Liver (tissue), 3 donors: ENCODE measurements at regions not wholly inside any gene's neighbourhood (a gene's known extent, or its start where the extent isn't known, plus 50 kb on each side); places are given as distances from the start of the nearest gene placed in this dataset.

ENCODE experiments used
- GABPA ChIP-seq, 2 donors: IDR thresholded peaks in 1 of 2; conservative IDR thresholded peaks in 1 of 2; 2 replicates each; pipeline ENCODE4 v1.6.1; 2016; ENCODE audit warnings: antibody characterized with exemption in 2 of 2, mild to moderate bottlenecking in 1 of 2, moderate library complexity in 1 of 2
- RAD21 ChIP-seq, 2 donors: IDR thresholded peaks; 2 replicates each; pipeline ENCODE4 v1.6.1; 2016; ENCODE audit warnings: antibody characterized with exemption in 2 of 2, mild to moderate bottlenecking in 2 of 2
- TF ChIP-seq, protein P1 (sequence below): fragments of 150-350 bp; IDR thresholded peaks from 2 replicates; pipeline ENCODE4 v1.5.1; 2017; ENCODE audit warnings: improper control_type of control experiment, low read depth, low read length; ENCODE audit not compliant: missing input control
- TF ChIP-seq, protein P2 (sequence below): IDR thresholded peaks from 2 replicates; pipeline ENCODE4 v1.6.1; 2016; ENCODE audit warnings: antibody characterized with exemption
- donor health status: healthy.
- donor health status: healthy.

DNA sequence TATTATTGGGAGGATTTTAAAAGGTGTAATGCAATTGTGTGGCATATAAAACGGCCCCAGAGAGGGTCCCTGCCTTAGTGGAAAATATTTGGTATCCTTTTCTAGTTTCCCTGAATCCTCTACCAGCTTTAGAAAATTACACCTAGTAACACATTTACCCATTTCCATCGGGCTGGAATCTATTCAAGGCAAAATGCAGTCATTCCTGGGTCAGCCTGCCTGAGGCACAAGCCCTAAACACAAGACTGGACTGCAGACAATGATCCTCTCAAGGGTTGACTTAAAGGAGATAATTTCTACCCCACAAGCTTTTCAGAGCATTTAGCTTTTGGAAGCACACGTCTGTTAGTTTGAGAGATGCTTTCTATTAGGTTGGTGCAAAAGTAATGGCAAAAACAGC, 124.4 kb upstream of the ADAMTSL1 start:
- TF ChIP-seq, protein P1, sequence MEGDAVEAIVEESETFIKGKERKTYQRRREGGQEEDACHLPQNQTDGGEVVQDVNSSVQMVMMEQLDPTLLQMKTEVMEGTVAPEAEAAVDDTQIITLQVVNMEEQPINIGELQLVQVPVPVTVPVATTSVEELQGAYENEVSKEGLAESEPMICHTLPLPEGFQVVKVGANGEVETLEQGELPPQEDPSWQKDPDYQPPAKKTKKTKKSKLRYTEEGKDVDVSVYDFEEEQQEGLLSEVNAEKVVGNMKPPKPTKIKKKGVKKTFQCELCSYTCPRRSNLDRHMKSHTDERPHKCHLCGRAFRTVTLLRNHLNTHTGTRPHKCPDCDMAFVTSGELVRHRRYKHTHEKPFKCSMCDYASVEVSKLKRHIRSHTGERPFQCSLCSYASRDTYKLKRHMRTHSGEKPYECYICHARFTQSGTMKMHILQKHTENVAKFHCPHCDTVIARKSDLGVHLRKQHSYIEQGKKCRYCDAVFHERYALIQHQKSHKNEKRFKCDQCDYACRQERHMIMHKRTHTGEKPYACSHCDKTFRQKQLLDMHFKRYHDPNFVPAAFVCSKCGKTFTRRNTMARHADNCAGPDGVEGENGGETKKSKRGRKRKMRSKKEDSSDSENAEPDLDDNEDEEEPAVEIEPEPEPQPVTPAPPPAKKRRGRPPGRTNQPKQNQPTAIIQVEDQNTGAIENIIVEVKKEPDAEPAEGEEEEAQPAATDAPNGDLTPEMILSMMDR, result no peak
- TF ChIP-seq RAD21 (IDR thresholded peaks at IDR 0.05) (no peak), GABPA (IDR thresholded peaks at IDR 0.05 in 1 of 2, conservative IDR thresholded peaks at IDR 0.05 in 1 of 2) (no peak)
- TF ChIP-seq, protein P2, sequence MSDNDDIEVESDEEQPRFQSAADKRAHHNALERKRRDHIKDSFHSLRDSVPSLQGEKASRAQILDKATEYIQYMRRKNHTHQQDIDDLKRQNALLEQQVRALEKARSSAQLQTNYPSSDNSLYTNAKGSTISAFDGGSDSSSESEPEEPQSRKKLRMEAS, result no peak
